Hypothalamus (tissue), 51 donors: ENCODE measurements at regions not wholly inside any gene's neighbourhood (a gene's known extent, or its start where the extent isn't known, plus 50 kb on each side); places are given as distances from the start of the nearest gene placed in this dataset.
"Not testable (repeated sequence)": the region's sequence is repeated elsewhere in the genome, so short reads cannot be mapped to it uniquely, and the experiment has no call there.

Experiments
- DNase-seq, 51 donors: peaks; one replicate each; lab custom pipeline; 2025; lab: John Stamatoyannopoulos, UW

DNA sequence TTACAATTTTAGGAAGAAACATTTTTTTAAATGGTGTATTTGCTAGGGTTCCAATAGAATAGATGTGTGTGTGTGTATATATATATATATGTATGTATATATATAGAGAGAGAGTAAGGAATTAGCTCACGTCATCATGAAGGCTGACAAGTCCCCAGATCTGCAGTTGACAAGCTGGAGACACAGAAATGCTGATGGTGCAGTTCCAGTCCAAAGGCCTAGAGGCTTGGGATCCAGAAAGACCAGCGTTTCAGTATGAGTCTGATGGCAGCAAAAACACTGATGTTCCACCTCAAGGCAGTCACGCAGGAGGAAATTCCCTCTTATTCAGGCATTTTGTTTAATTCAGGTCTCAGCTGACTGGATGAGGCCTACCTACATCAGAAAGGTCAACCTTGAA is 386.8 kb downstream of the PTH2R start:
- DNase-seq, result no peak

DNA sequence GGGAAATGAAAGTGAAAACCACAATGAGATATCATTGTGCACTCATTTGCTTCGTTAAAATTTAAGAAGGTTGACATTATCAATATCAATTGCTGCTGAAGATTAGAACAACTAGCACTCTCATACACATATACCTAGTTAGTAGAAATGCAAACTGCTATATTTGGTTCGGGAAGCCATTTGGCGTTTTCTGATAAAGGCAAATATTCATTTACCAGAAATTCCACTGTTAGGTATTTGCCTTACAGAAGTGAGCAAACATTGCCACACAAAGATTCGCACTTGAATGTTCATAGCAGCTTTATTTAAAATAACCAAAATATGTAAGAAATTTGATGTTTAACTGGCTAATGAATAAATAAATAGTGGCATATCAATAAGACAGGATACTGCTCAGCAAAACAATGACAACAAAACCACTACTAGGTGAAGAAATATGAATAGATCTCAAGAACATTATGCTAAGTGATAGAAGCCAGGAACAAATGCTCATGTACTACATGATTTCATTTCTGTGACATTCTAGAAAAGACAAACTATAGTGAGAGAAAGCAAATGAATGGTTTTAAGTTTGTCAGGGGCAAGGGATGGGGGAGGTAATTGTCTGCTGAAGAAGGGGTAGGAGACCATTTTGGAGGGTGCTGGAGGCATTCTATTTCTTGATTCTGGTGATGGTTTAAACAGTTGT is 387.8 kb downstream of the PTH2R start:
- DNase-seq, result no peak

DNA sequence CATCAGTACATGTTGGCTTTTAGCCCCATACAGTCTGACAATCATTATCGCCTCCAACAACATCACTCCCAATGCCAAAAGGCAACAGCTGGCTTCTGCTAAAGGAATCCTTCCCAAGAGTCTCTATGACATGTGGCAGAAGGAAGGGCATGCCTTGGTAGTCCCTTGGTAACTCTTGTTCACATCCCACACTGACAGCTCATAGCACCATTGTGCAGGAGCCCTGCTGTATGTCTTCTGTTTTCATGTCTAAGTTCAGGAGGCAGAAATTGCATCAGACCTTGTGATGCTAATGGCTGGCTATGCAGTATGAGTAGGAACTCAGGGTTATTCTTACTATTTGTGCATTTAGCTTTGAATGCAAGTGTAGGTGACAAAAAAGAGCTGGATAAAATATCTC is 392.1 kb downstream of the PTH2R start:
- no peak for DNase-seq

DNA sequence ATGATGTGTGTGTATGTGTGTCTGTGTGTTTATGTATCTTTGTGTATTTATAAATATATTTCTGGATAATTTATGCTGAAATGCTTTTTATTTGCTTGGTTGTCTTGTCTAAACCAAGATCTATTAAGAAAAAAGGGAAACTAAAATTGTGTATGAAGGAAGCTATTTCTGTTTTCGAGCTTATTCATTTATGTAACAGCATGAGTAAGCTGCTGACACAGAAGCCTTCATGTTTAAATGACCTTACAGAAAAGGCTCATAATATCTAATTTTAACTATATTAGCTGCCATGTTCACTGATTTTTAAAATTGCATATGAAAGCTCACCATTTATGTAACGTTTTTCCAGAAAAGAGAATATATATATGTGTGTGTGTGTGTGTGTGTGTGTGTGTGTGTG is 392.8 kb downstream of the PTH2R start:
- DNase-seq, result no peak

DNA sequence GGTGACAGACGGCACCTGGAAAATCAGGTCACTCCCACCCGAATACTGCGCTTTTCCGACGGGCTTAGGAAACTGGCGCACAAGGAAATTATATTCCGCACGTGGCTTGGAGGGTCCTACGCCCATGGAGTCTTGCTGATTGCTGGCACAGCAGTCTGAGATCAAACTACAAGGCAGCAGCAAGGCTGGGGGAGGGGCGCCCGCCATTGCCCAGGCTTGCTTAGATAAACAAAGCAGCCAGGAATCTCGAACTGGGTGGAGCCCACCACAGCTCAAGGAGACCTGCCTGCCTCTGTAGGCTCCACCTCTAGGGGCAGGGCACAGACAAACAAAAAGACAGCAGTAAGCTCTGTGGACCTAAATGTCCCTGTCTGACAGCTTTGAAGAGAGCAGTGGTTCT is 394.3 kb downstream of the PTH2R start:
- not testable (repeated sequence) for DNase-seq

DNA sequence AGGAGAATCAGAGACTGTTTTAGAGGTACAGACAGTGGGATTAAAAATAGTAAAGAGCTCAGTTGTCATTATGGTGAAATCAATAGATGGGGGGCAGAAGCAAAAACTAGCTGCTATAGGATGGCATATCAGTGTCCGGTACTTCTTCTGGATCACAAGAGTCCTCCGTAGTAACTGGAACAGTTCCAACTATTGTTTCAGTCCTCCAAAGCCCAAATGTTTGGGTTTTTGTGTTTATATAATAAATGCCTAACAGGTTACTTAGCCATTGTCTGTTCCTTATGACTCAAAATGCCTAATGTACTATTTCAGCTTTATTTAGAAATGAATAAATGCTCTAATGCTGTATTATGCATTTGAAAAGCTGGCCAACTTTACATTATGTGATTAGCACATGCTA is 401.2 kb downstream of the PTH2R start:
- DNase-seq, result no peak

DNA sequence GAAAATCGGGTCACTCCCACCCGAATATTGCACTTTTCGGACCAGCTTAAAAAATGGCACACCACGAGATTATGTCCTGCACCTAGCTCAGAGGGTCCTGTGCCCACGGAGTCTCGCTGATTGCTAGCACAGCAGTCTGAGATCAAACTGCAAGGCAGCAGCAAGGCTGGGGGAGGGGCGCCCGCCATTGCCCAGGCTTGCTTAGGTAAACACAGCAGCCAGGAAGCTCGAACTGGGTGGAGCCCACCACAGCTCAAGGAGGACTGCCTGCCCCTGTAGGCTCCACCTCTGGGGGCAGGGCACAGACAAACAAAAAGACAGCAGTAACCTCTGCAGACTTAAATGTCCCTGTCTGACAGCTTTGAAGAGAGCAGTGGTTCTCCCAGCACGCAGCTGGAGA is 405.3 kb downstream of the PTH2R start:
- not testable (repeated sequence) for DNase-seq

DNA sequence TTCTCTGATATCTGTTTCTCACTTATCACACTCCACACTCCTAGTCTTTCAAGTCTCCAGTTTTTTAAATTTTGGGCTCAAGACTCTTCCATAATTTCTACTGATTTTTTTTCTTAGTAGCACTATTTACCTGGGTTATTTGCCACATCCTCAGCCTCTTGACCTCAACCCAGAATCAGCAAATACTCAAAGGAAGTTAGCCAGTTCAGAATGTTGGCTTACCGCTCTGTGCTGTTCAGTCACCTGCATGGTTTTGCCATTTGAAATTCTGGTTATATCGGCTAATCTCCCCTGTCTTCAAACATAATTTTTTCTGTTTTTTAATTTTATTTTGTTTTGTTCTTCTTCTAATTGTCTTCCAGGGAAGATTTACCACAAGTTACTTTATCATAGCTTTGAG is 412.6 kb downstream of the PTH2R start:
- no peak for DNase-seq

DNA sequence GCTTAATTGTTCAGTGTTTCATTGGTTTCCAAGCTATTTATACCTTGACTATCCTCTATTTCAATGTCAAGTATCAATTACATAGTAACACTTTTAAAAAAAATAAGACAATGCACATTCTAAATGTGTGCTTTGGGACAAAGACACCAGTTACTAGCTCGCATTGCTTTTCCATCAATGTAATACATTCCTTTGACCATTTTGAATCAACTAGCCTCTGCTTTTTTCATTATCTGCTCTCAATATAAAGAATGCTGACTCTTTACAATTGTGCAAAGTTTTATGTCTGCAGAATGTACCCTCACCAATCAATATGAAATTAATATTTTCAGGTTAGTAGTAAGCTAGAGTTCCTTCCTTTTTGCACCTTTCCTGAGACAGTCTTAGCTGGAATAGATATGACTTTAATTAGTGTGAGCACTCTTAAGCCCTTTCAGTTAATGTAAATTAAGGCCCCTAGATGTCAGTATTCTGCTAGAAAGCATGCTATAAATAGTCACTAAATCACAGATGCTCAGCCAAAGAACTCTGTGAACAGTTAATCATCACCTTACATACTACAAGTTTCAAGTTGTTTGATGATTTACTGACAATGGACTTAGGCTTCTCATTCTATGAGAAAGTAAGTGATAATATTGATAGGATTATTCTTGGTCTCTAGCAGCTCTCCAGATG is 413.6 kb downstream of the PTH2R start:
- DNase-seq, result peak in 1 of 51 donors; percentile 20

DNA sequence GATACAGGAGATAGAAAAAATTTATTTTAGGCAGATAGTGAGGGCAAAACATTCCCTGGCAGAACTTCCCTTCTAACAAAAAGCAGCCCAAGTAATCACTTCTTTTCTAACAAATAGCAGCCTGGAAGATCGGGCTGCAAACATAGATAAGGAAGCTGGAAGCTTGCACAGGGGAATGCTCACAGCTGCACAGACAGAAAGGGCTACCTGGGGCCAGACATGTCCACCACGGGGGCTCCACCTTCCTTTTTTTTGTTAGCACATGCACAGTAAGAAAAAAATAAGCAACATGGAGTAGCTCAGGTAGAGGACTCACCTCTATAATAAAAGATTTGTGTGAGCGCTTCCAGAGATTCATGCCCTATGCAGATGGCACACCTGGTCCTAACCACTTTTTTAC is 420.5 kb downstream of the PTH2R start:
- DNase-seq, result no peak

DNA sequence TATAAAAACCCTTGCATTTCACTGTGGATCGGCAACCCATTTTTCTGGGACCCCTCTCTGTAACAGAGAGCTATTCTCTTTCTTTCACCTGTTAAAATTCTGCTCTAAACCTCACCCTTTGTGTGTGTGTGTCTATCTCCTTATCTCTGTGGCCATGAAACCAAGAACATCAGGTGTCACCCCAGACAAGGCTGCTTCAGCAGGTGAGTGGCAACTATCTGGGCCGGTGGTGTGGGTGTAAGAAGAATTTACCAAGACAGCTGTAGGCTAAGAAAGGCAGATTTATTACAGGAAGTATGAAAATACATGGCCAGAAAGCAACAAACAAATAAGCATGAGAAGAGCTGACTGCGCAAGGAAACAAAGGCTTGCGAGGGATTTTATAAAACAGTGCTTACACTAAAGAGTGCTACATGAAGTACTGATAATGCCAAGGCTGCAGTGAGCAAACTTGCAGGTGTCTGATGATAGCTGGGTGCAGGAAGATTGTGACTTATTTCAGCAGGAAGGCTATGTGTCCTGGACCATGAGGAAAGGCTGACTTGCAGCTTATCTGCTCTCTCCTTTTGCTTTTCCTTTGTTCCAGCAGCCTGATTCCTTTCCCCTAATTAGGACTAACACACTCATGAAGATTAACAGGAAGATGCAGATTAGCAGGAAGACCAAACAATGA is 421.1 kb downstream of the PTH2R start:
- no peak for DNase-seq

DNA sequence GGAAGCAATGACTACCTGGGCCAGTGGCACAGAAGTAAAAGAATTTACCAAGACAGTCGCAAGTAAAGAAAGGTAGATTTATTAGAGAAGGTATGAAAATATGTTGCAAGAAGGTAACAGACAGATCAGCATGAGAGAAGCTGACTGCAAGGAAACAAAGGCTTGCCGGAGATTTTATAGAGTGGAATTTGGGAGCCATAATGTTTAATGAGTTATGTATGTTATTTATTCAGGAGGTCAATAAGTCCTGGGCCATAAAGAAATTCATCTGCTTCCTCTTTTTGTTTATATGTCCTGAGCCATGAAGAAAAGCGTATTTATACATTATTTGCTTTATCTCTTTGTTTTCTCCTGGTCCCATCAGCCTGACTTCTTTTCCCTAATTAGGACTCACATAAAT is 423.6 kb downstream of the PTH2R start:
- no peak for DNase-seq

DNA sequence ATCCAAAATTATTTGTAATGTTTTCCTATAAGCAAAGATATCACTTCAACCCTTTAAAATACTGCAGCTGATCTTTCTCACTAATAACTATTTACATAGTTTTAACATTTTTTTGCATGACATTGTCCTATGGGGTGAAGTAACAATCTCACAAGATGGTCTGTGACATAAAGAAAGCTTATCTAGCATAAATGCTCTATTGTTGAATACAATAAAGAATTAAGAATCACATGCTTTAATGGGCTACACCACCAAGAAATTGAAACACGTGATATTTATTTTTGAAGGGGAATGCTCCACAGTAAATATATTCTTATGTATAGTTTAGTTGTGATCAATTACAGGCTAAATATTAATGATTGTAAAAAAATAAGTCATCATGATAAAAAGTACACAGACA is 441.1 kb downstream of the PTH2R start:
- DNase-seq, result no peak

DNA sequence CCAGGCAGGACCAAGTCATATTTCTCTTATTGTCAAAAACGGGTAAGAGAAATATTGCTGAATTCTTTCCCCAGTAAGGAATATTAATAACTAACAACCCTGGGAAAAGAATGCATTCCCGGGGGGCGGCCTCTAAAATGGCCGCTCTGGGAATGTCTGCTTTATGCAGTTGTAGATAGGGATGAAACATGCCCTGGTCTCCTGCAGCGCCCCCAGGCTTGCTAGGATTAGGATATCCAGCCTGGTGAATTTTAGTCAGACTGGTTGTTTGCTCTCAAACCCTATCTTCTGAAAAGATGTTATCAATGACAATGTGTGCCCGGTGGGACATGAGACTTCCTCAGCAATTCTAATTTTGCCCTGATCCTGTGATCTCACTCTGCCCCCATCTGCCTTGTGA is 448.1 kb downstream of the PTH2R start:
- no peak for DNase-seq

DNA sequence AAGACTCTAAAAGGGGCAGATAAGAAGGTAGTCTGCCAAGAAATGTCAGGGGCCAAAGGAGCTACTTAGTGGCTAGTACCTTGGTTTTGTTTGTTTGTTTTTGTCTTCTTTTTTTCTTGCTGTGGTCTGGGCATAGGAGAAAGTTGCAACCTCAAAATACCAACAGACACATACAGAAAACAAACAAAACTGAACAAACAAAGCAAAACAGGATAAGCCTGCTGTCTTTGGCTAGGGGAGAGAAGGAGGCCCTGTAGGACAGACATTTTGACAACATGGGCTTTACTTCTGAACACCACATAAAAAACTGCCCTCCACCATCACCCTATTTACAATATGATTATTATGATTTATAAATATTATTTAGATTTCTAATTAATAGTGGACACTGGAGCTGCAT is 460.8 kb downstream of the PTH2R start:
- DNase-seq, result no peak

DNA sequence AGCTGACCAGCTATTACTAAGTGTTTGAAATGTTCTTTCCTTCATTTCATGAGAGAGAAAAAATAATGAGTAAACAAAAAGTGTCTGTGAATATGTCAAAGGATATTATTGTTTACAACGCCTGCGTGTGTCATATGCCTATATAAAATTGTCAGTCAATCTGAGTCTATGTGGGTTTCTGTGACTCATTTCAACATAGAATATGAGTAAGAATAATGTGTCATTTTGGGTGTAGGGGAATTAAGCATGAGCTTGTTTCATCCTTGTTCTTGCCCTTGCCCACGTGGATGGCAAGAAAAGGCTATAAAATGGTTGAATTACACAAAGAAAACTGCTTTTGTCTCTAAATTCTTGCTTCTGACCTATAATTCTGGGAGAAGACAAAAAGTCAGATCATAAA is 466.0 kb downstream of the PTH2R start:
- DNase-seq, result peak in 1 of 51 donors; percentile 11

DNA sequence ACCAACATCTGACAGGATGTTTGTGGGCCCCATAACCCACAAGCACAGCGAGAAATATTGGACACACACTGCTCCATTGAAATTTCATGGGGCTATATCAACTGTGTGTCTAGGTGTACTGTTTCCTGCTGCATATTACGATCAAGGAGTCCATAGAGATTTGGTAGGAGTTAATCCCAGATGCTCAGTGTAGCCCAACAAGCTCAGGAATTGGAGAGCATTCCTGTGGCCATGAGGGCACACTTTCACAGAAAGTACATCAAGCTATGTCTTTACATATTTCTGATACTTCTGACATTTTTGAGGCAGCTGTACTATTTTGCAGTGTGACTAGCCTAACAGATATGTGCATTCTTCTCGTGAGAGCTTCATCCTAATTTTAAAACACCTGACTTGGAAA is 473.1 kb downstream of the PTH2R start:
- no peak for DNase-seq

DNA sequence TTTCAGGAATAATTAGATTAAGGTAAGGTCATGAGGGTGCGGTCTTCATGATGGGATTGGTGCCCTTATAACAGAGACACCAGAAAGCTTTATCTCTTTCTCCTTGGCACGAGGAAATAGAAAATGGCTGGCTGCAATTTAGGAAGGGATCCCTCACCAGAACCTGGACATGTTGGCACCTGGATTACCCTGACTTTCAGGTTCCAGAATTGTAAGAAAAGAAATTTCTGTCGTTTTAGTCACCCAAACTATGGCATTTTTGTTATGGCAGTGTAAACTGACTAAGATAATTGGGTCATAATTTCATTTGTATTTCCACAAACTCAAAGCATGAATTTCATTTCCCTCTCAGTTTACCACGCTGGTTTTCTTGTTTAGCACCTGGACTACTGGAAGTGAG is 473.6 kb downstream of the PTH2R start:
- DNase-seq, result no peak

DNA sequence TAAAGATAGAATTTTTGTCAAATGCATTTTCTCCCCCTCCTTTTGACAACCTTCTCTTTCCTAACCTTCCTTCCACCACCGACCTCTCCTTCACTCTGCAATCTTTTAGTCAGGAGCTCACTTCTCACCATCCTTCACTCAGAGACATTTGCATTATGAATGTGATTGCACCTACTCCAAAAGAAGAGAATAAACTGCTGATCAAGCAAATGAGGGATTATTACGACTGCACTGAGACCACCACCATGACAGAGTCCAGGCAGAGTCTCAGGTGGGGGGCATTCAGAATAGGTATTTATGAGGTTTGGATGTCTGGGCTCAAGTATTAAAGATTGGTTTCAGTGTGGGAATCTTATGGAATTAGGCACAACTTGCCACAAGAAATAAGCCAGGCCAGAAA is 483.9 kb downstream of the PTH2R start:
- no peak for DNase-seq

DNA sequence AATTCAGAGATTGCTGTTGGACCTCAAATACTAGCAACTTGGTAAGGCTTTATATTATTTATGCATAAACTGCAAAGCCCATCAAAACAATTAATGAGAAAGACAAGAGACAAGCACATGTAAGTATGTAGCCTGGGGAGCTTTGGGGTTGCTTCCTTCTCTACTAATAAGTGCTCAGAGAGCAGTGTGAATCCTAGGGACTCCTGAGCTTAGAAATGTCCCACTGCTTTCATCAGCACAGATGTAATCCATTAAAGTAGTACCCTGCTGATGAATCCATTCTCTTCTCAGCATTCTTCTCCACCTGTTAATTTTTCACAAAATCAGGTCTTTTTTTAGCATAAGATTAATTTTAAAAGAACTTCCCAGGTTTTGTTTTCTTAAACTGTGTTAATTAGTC is 485.6 kb downstream of the PTH2R start:
- DNase-seq, result no peak

DNA sequence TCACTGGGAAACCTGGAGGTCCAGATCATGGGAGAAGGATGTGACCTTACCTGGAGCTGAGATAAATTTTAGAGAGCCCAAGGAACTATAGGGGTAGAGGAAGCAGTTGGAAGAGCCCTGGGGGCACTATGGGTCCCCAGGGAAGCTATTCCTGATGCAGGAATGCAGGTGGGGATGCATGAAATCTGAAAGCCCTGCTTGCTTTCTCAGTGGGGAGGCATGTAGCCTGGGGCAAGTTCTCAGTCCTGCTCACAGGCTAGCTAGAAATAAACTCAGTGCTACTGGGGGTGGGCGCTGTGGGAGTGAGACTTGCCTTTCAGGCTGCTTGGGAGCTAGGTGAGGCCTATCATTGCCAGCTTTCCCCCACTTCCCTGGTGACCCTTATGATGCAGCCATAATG is 499.7 kb downstream of the PTH2R start:
- no peak for DNase-seq

DNA sequence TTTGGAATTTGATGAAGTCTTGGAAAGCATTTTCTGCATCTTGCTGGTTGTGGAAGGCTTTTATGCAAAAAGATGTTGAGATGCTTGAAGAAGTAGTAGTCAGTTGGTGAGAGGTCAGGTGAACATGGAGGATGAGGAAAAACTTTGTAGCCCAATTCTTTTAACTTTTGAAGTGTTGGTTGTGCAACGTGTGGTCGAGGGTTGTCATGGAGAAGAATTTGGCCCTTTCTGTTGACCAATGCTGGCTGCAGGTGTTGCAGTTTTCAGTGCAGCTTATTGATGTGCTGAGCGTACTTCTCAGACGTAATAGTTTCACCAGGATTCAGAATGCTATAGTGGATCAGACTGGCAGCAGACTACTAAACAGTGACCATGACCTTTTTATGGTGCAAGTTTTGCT is 508.4 kb upstream of the MAP2 start:
- DNase-seq, result no peak
